Activated T-helper 1 cell treated with anti-CD3 and anti-CD28 coated beads, Interleukin-12 subunit alpha, Interleukin-12 subunit beta, Interleukin-2, Interleukin-4 antibody, amounts not matched to agents 30 ng/mL and 10 ng/mL and 1 ng/mL, durations not matched to agents 14 hours and 24 hours and 36 hours (primary cell): ENCODE measurements at regions not wholly inside any gene's neighbourhood (a gene's known extent, or its start where the extent isn't known, plus 50 kb on each side); places are given as distances from the start of the nearest gene placed in this dataset.

Experiments
- DNase-seq: peaks from one replicate; pipeline ENCODE4 v3.0.0; 2021; ENCODE audit warnings: low spot score
- H3K27ac Mint-ChIP-seq: one replicate; pipeline ENCODE4 v1.8.0; 2021; ENCODE audit warnings: mild to moderate bottlenecking, mixed read lengths
- H3K27me3 Mint-ChIP-seq: one replicate; pipeline ENCODE4 v1.8.0; 2022; ENCODE audit warnings: mild to moderate bottlenecking, moderate library complexity, mixed read lengths; ENCODE audit not compliant: insufficient read depth
- H3K36me3 Mint-ChIP-seq: one replicate; pipeline ENCODE4 v1.8.0; 2021; ENCODE audit warnings: low read depth, mixed read lengths
- H3K4me1 Mint-ChIP-seq: one replicate; pipeline ENCODE4 v1.8.0; 2021; ENCODE audit warnings: low read depth, mixed read lengths
- H3K4me3 Mint-ChIP-seq: one replicate; pipeline ENCODE4 v1.8.0; 2021; ENCODE audit warnings: mild to moderate bottlenecking, moderate library complexity, mixed read lengths
- H3K9me3 Mint-ChIP-seq: one replicate; pipeline ENCODE4 v1.8.0; 2021; ENCODE audit warnings: mixed read lengths
- intact Hi-C: fragments of 100-400 bp; cut with micrococcal nuclease; formaldehyde crosslinking; loops from one replicate; pipeline ENCODE4 v1.15.1; 2024

DNA sequence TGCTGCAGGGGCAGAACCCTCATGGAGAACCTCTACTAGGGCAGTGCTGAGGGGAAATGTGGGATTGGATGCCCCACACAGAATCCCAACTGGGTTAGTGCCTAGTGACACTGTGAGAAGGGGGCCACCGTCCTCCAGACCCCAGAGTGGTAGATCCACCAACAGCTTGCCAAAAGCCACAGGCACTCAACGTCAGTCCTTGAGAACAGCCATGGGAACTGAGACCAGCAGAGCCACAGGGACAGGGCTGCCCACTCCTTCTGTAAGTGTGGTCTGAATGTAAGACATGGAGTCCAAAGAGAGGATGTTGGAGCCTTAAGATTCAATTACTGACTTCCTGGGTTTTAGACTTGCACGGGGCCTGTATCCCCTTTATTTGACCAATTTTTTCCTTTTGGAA lies 1451.5 kb downstream of the SI start:
- DNase-seq = no peak
- Mint-ChIP-seq H3K27ac (no peak overlapping the region), H3K4me3 (no peak overlapping the region), H3K27me3 (no peaks in the 10 kb centered on the region), H3K36me3 (no peaks in the 10 kb centered on the region), H3K4me1 (no peaks in the 10 kb centered on the region), H3K9me3 (no peaks in the 10 kb centered on the region)
- intact Hi-C loops = no loop called here

DNA sequence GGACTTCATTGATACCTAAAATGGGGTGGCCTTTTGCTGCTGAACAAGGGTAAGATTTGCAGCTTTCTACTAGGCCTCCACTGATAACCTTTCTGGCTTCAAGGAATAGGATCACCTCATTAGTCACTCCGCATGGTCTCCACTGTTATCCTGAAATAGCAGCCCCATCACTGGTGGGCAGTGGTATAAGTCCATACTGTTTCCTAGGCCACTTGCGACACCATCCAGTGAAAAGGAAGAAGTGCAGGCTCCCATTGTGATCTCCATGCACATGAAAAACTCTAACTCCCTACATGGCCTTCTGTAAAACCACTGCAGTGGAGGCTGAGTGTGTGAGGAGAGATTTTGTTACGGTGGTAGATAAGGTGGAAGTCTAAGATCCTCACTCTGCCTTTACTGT lies 1455.9 kb downstream of the SI start:
- H3K9me3 Mint-ChIP-seq = no peaks in the 10 kb centered on the region
- no peaks in the 10 kb centered on the region for H3K27me3 Mint-ChIP-seq
- no peaks in the 10 kb centered on the region for H3K4me1 Mint-ChIP-seq
- intact Hi-C loops = no loop called here
- H3K4me3 Mint-ChIP-seq = no peak overlapping the region
- H3K27ac Mint-ChIP-seq = no peak overlapping the region
- DNase-seq = no peak
- H3K36me3 Mint-ChIP-seq = no peaks in the 10 kb centered on the region

DNA sequence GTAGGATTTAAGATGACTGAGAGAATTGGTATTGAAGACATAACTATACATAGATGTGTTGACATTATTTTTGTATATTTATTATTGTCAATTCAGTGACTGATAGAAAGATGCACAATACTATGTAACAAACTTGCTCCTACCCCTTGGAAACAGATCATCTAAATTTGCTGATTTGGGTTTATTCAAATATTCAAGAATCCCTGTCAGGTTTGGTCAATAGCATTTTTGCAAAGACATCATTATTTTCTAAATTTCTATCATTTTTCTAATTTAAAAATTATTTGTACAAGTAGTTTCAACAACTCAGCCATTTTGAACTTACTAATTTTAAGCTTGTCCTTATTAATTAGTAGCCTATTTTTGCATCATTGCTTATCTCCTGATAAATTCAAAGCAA lies 1463.4 kb downstream of the SI start:
- H3K4me1 Mint-ChIP-seq = no peaks in the 10 kb centered on the region
- DNase-seq = no peak
- H3K9me3 Mint-ChIP-seq = no peaks in the 10 kb centered on the region
- no peak overlapping the region for H3K4me3 Mint-ChIP-seq
- H3K36me3 Mint-ChIP-seq = no peaks in the 10 kb centered on the region
- intact Hi-C loops = no loop called here
- no peak overlapping the region for H3K27ac Mint-ChIP-seq
- no peaks in the 10 kb centered on the region for H3K27me3 Mint-ChIP-seq

DNA sequence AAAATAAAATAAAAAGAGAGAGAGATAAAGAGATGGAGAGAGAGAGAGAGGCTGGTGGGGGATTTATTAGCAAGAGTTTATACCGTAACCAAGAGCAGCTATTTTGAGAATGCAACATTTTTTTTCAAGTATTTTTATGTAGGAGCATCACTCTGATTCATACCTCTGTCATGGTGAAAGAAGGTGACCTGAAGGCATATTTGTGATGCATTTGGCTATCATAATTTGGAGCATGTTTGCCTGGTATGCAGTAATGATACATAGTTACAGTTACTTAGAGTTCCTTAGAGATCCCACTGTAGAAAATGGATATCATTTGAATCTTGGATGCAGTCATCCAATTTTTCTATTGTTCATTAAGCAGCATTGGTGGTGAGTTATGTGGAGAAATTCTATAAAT lies 1472.4 kb downstream of the SI start:
- no peak overlapping the region for H3K27ac Mint-ChIP-seq
- intact Hi-C loops = no loop called here
- H3K27me3 Mint-ChIP-seq = no peaks in the 10 kb centered on the region
- H3K4me3 Mint-ChIP-seq = no peak overlapping the region
- H3K4me1 Mint-ChIP-seq = no peaks in the 10 kb centered on the region
- no peaks in the 10 kb centered on the region for H3K9me3 Mint-ChIP-seq
- DNase-seq = no peak
- no peaks in the 10 kb centered on the region for H3K36me3 Mint-ChIP-seq

DNA sequence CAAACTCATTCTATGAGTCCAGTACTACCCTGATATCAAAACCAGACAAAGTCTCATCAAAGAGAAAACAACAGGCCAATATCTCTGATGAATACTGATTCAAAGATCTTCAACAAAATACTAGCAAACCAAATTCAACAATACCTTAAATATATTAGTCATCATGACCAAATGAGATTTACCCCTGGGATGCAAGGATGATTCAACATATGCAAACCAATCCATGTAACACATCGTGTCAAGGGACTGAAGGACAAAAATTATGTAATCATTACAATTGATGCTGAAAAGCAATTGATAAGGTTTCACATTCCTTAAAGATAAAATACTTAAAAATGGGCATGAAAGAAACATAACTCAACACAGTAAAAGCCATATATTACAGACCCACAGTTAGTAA lies 1476.9 kb downstream of the SI start:
- no peak overlapping the region for H3K4me3 Mint-ChIP-seq
- H3K36me3 Mint-ChIP-seq = no peaks in the 10 kb centered on the region
- DNase-seq = no peak
- no peaks in the 10 kb centered on the region for H3K4me1 Mint-ChIP-seq
- intact Hi-C loops = no loop called here
- H3K27me3 Mint-ChIP-seq = no peaks in the 10 kb centered on the region
- H3K9me3 Mint-ChIP-seq = no peaks in the 10 kb centered on the region
- H3K27ac Mint-ChIP-seq = no peak overlapping the region

DNA sequence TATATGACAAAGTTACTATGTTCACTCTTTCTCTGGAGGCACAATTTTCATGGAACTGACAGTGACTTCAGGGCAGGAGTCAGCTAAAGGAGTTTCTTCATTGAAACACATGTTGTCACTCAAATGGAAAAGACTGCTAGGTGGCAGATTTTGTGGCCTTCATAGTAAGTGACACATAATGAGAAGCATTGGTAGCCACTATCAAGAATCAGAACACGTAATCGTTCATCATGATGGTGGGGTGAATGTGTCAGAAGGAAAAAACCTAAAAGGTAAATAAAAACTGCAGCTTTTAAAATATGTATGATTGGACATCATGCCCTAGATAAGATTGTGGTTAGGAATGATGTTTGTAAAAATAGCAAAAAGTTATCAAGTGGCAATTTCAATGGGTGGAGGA lies 1491.0 kb downstream of the SI start:
- intact Hi-C loops = no loop called here

DNA sequence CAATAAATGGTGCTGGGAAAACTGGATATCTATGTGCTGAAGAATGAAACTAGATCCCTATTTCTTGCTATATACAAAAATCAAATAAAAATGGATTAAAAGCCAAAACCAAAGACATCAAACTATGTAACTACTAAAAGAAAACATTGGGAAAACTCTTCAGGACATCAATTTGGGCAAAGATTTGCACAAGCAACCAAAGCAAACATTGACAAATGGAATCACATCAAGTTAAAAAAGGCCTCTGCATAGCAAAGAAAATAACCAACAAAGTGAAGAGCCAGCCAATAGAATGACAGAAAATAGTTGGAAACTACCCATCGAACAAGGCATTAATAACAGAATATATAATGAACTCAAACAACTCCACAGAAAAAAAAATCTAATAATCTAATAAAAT lies 1495.3 kb downstream of the SI start:
- no peaks in the 10 kb centered on the region for H3K27me3 Mint-ChIP-seq
- H3K4me3 Mint-ChIP-seq = no peak overlapping the region
- H3K4me1 Mint-ChIP-seq = no peaks in the 10 kb centered on the region
- H3K27ac Mint-ChIP-seq = no peak overlapping the region
- no peak for DNase-seq
- intact Hi-C loops = no loop called here
- H3K9me3 Mint-ChIP-seq = peaks cover 21% of the 10 kb centered on the region
- H3K36me3 Mint-ChIP-seq = no peaks in the 10 kb centered on the region

More for the DNA sequence above, 1491.0 kb downstream of the SI start:
- Mint-ChIP-seq H3K36me3 (no peaks in the 10 kb centered on the region), H3K27ac (no peak overlapping the region), H3K27me3 (no peaks in the 10 kb centered on the region), H3K4me3 (no peak overlapping the region), H3K9me3 (peaks cover 15% of the 10 kb centered on the region), H3K4me1 (no peaks in the 10 kb centered on the region)
- DNase-seq = no peak

DNA sequence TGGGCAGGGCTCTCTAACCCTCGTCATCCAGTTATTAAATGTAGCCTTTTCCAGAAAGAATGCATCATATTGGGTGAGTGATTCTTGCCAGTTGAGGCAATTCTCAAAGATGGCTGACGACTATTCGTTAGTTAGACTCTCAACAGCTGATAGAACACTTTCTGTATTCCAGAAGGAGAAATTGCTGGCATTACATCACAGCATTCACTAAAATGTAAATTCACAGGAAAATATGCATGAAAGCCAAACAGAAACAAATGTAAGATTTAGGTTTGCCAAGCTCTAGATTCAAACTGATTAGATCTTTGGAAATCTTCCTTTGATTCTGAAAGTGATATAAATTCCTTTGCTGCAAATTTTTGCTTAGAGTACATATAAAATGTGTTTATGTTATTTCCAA lies 1501.0 kb downstream of the SI start:
- Mint-ChIP-seq H3K36me3 (no peaks in the 10 kb centered on the region), H3K27ac (no peak overlapping the region), H3K4me1 (no peaks in the 10 kb centered on the region), H3K4me3 (no peak overlapping the region), H3K9me3 (peaks cover 12% of the 10 kb centered on the region), H3K27me3 (no peaks in the 10 kb centered on the region)
- DNase-seq = no peak
- intact Hi-C loops = no loop called here

DNA sequence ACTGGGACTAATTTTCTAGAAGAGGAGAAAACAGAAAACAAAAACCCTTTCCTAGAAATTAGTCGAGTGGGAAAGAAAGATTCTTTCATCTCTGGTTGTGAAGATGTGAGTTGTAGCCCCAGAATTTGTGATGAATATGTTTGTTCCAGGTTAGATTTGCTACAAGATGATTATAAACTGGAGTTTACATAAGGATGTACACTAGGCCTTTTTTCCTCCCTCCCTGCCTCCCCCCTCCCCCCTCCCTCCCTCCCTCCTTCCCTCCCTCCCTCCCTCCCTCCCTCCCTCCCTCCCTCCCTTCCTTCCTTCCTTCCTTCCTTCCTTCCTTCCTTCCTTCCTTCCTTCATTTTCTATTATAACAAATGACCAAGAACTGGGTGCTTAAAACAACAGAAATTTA lies 1502.0 kb downstream of the SI start:
- Mint-ChIP-seq H3K4me1 (no peaks in the 10 kb centered on the region), H3K27me3 (no peaks in the 10 kb centered on the region), H3K9me3 (peaks cover 12% of the 10 kb centered on the region), H3K4me3 (no peak overlapping the region), H3K36me3 (no peaks in the 10 kb centered on the region), H3K27ac (no peak overlapping the region)
- no peak for DNase-seq
- intact Hi-C loops = no loop called here

DNA sequence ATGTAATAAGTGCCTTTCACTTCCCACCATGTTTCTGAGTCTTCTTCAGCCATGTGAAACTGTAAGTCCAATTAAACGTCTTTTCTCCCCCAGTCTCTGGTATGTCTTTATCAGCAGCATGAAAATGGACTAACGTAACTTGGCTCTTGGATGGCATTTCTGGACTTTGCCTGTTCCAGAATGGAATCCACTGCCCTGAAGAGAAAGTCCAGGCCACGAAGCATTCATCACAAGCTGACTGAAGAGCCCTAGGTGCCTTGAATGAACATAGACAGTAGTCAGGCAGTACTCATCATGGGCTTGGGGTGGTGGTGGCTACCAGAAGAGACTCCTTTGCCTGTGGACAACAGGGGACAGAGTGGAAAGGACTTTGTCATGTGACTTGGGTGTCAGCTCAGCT lies 1505.0 kb downstream of the SI start:
- Mint-ChIP-seq H3K27ac (no peak overlapping the region), H3K27me3 (no peaks in the 10 kb centered on the region), H3K36me3 (no peaks in the 10 kb centered on the region), H3K4me3 (no peak overlapping the region), H3K9me3 (peaks cover 2% of the 10 kb centered on the region), H3K4me1 (no peaks in the 10 kb centered on the region)
- DNase-seq = no peak
- intact Hi-C loops = no loop called here

DNA sequence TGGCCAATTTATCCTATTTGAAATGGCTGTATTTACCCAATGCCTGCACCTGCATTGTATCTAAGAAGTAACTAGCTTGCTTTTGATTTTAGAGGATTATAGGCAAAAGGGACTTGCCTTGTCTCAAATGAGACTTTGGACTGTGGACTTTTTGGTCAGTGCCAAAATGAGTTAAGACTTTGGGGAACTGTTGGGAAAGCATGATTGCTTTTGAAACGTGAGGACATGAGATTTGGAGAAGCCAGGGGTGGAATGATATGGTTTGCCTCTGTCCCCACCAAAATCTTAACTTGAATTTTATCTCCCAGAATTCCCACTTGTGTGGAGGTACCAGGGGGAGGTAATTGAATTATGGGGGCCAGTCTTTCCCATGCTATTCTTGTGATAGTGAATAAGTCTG lies 1505.4 kb downstream of the SI start:
- peaks cover 2% of the 10 kb centered on the region for H3K9me3 Mint-ChIP-seq
- intact Hi-C loops = no loop called here
- no peak overlapping the region for H3K4me3 Mint-ChIP-seq
- H3K27me3 Mint-ChIP-seq = no peaks in the 10 kb centered on the region
- no peak for DNase-seq
- H3K4me1 Mint-ChIP-seq = no peaks in the 10 kb centered on the region
- H3K36me3 Mint-ChIP-seq = no peaks in the 10 kb centered on the region
- no peak overlapping the region for H3K27ac Mint-ChIP-seq

- Mint-ChIP-seq H3K27ac (no peak overlapping the region), H3K9me3 (peaks cover 7% of the 10 kb centered on the region), H3K4me1 (no peaks in the 10 kb centered on the region), H3K27me3 (no peaks in the 10 kb centered on the region), H3K4me3 (no peak overlapping the region), H3K36me3 (no peaks in the 10 kb centered on the region)
- no peak for DNase-seq
- intact Hi-C loops = no loop called here
Measured at GRCh38 chr3:163563485-163563884, 1514.8 kb downstream of the SI start.

DNA sequence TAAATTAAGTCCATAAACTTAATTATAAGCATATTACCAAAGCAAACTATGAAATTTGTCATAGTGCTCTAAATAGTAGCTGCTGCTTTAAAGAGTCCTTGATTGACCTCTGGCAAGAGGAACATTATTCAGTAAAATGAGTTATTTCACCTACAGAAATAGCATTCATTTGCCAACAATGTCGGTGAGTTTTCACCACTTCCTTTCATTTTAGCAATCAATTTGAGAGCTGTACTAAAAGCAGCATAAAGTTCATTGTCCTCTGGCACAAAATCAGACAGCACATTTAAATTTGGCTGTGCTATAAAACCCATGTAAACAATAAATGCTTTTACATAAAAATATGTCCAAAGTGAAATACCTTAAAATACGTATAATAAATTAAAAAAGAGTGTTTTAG lies 1515.7 kb downstream of the SI start:
- Mint-ChIP-seq H3K36me3 (no peaks in the 10 kb centered on the region), H3K27me3 (no peaks in the 10 kb centered on the region), H3K4me1 (no peaks in the 10 kb centered on the region), H3K9me3 (peaks cover 7% of the 10 kb centered on the region), H3K4me3 (no peak overlapping the region), H3K27ac (no peak overlapping the region)
- intact Hi-C loops = no loop called here
- no peak for DNase-seq

GRCh38 chr3:163561151-163561550 lies 1517.1 kb downstream of the SI start:
- Mint-ChIP-seq H3K27ac (no peak overlapping the region), H3K27me3 (no peaks in the 10 kb centered on the region), H3K9me3 (peaks cover 7% of the 10 kb centered on the region), H3K36me3 (no peaks in the 10 kb centered on the region), H3K4me3 (no peak overlapping the region), H3K4me1 (no peaks in the 10 kb centered on the region)
- intact Hi-C loops = no loop called here
- DNase-seq = no peak
